ENCODE measurements at regions not wholly inside any gene's neighbourhood (a gene's known extent, or its start where the extent isn't known, plus 50 kb on each side); places are given as distances from the start of the nearest gene placed in this dataset.
"Not testable (repeated sequence)": the region's sequence is repeated elsewhere in the genome, so short reads cannot be mapped to it uniquely, and the experiment has no call there.

- ChIA-PET POLR2A (no interaction called here), CTCF (no interaction called here)
- no peak for DNase-seq
- Mint-ChIP-seq H3K36me3 (ENCODE audit: low read depth) (no peaks in the 10 kb centered on the region), H3K4me3 (no peak overlapping the region), H3K27ac (no peak overlapping the region), H3K27me3 (peaks cover 45% of the 10 kb centered on the region), H3K4me1 (peaks cover 7% of the 10 kb centered on the region), H3K9me3 (no peaks in the 10 kb centered on the region)
Measured at GRCh38 chr9:129551393-129551973, 69.4 kb downstream of the C9orf50 start.

GRCh38 chr9:129550977-129551376 is 69.9 kb downstream of the C9orf50 start:
- H3K36me3 Mint-ChIP-seq (ENCODE audit: low read depth); H3K4me3 Mint-ChIP-seq; H3K9me3 Mint-ChIP-seq; H3K27ac Mint-ChIP-seq; POLR2A ChIA-PET; CTCF ChIA-PET; H3K4me1 Mint-ChIP-seq; DNase-seq: not testable (repeated sequence)
- peaks cover 44% of the 10 kb centered on the region for H3K27me3 Mint-ChIP-seq

- H3K4me1 Mint-ChIP-seq = peaks cover 7% of the 10 kb centered on the region
- no peak for DNase-seq
- H3K27ac Mint-ChIP-seq = no peak overlapping the region
- no peaks in the 10 kb centered on the region for H3K9me3 Mint-ChIP-seq
- H3K4me3 Mint-ChIP-seq = peak overlapping the region; percentile 30
- H3K27me3 Mint-ChIP-seq = peaks cover 47% of the 10 kb centered on the region
- H3K36me3 Mint-ChIP-seq (ENCODE audit: low read depth) = no peaks in the 10 kb centered on the region
- ChIA-PET POLR2A (no interaction called here), CTCF (no interaction called here)
Measured at GRCh38 chr9:129550199-129550839, 70.6 kb downstream of the C9orf50 start.

- H3K36me3 Mint-ChIP-seq (ENCODE audit: low read depth) = no peaks in the 10 kb centered on the region
Measured at GRCh38 chr9:129549684-129550083, 71.2 kb downstream of the C9orf50 start.

GRCh38 chr9:129549139-129549538 is 71.8 kb downstream of the C9orf50 start:
- ChIA-PET POLR2A (no interaction called here), CTCF (interaction anchor here (0.6 kb wide), 1 partner anchor 22 kb away, joined by 3 read pairs; no protein-coding TSS in a partner anchor)
- Mint-ChIP-seq H3K27ac (no peak overlapping the region), H3K9me3 (no peaks in the 10 kb centered on the region), H3K36me3 (ENCODE audit: low read depth) (no peaks in the 10 kb centered on the region), H3K27me3 (peaks cover 52% of the 10 kb centered on the region), H3K4me3 (peak overlapping the region; percentile 10), H3K4me1 (peaks cover 7% of the 10 kb centered on the region)
- DNase-seq = no peak

More at GRCh38 chr9:129549684-129550083, 71.2 kb downstream of the C9orf50 start:
- DNase-seq = no peak
- no peaks in the 10 kb centered on the region for H3K9me3 Mint-ChIP-seq
- POLR2A ChIA-PET = no interaction called here
- no peak overlapping the region for H3K27ac Mint-ChIP-seq
- peaks cover 7% of the 10 kb centered on the region for H3K4me1 Mint-ChIP-seq
- peaks cover 52% of the 10 kb centered on the region for H3K27me3 Mint-ChIP-seq
- CTCF ChIA-PET = no interaction called here
- peak overlapping the region; percentile 10 for H3K4me3 Mint-ChIP-seq

- POLR2A ChIA-PET = no interaction called here
- Mint-ChIP-seq H3K4me1 (peaks cover 7% of the 10 kb centered on the region), H3K27me3 (peaks cover 51% of the 10 kb centered on the region), H3K36me3 (ENCODE audit: low read depth) (no peaks in the 10 kb centered on the region), H3K4me3 (no peak overlapping the region), H3K27ac (no peak overlapping the region), H3K9me3 (no peaks in the 10 kb centered on the region)
- CTCF ChIA-PET = interaction anchor here (0.6 to 1.3 kb wide), 3 partner anchors 22 to 417 kb away, joined by 3 to 4 read pairs (median 4); no protein-coding TSS in a partner anchor
- no peak for DNase-seq
Measured at GRCh38 chr9:129548571-129549135, 72.2 kb downstream of the C9orf50 start.

- H3K9me3 Mint-ChIP-seq = no peaks in the 10 kb centered on the region
- peaks cover 50% of the 10 kb centered on the region for H3K27me3 Mint-ChIP-seq
- CTCF ChIA-PET = interaction anchor here (1.2 to 1.3 kb wide), 2 partner anchors 405 to 416 kb away, joined by 4 read pairs; no protein-coding TSS in a partner anchor
- POLR2A ChIA-PET = no interaction called here
- H3K27ac Mint-ChIP-seq = no peak overlapping the region
- H3K36me3 Mint-ChIP-seq (ENCODE audit: low read depth) = no peaks in the 10 kb centered on the region
- DNase-seq = no peak
- H3K4me1 Mint-ChIP-seq = peaks cover 7% of the 10 kb centered on the region
- H3K4me3 Mint-ChIP-seq = no peak overlapping the region
Measured at GRCh38 chr9:129547869-129548570, 72.9 kb downstream of the C9orf50 start.

- Mint-ChIP-seq H3K9me3 (no peaks in the 10 kb centered on the region), H3K4me3 (no peak overlapping the region), H3K4me1 (peaks cover 7% of the 10 kb centered on the region), H3K36me3 (ENCODE audit: low read depth) (no peaks in the 10 kb centered on the region), H3K27me3 (peaks cover 48% of the 10 kb centered on the region), H3K27ac (no peak overlapping the region)
- ChIA-PET POLR2A (no interaction called here), CTCF (interaction anchor here (1.2 to 1.3 kb wide), 2 partner anchors 404 to 415 kb away, joined by 4 read pairs; no protein-coding TSS in a partner anchor)
- no peak for DNase-seq
Measured at GRCh38 chr9:129547063-129547462, 73.8 kb downstream of the C9orf50 start.

GRCh38 chr9:129545876-129546275 is 75.0 kb downstream of the C9orf50 start:
- H3K36me3 Mint-ChIP-seq (ENCODE audit: low read depth); H3K4me3 Mint-ChIP-seq; POLR2A ChIA-PET; H3K27ac Mint-ChIP-seq; H3K4me1 Mint-ChIP-seq; DNase-seq; H3K9me3 Mint-ChIP-seq: not testable (repeated sequence)
- H3K27me3 Mint-ChIP-seq = peaks cover 39% of the 10 kb centered on the region
- CTCF ChIA-PET = interaction anchor here (0.7 kb wide), 1 partner anchor 85 kb away, joined by 3 read pairs; no protein-coding TSS in a partner anchor

GRCh38 chr9:129544761-129545160 is 76.1 kb downstream of the C9orf50 start:
- Mint-ChIP-seq H3K4me1 (peaks cover 4% of the 10 kb centered on the region), H3K4me3 (no peak overlapping the region), H3K27me3 (peaks cover 35% of the 10 kb centered on the region), H3K36me3 (ENCODE audit: low read depth) (no peaks in the 10 kb centered on the region), H3K9me3 (no peaks in the 10 kb centered on the region), H3K27ac (no peak overlapping the region)
- DNase-seq = no peak
- ChIA-PET CTCF (interaction anchor here (1.3 kb wide), 1 partner anchor 413 kb away, joined by 3 read pairs; no protein-coding TSS in a partner anchor), POLR2A (no interaction called here)

GRCh38 chr9:129542741-129543140 is 78.2 kb downstream of the C9orf50 start:
- CTCF ChIA-PET = no interaction called here
- Mint-ChIP-seq H3K36me3 (ENCODE audit: low read depth) (peaks cover 5% of the 10 kb centered on the region), H3K4me1 (no peaks in the 10 kb centered on the region), H3K27ac (no peak overlapping the region), H3K27me3 (peaks cover 30% of the 10 kb centered on the region), H3K9me3 (peaks cover 8% of the 10 kb centered on the region), H3K4me3 (no peak overlapping the region)
- POLR2A ChIA-PET = no interaction called here
- DNase-seq = no peak

- Mint-ChIP-seq H3K9me3 (peaks cover 8% of the 10 kb centered on the region), H3K36me3 (ENCODE audit: low read depth) (peaks cover 5% of the 10 kb centered on the region), H3K27me3 (peaks cover 24% of the 10 kb centered on the region), H3K4me3 (no peak overlapping the region), H3K27ac (no peak overlapping the region), H3K4me1 (no peaks in the 10 kb centered on the region)
- DNase-seq = no peak
- ChIA-PET CTCF (no interaction called here), POLR2A (no interaction called here)
Measured at GRCh38 chr9:129541270-129541669, 79.6 kb downstream of the C9orf50 start.

- peaks cover 5% of the 10 kb centered on the region for H3K36me3 Mint-ChIP-seq (ENCODE audit: low read depth)
- CTCF ChIA-PET = no interaction called here
- no peak for DNase-seq
- H3K4me1 Mint-ChIP-seq = no peaks in the 10 kb centered on the region
- H3K4me3 Mint-ChIP-seq = no peak overlapping the region
- POLR2A ChIA-PET = no interaction called here
- H3K9me3 Mint-ChIP-seq = peaks cover 8% of the 10 kb centered on the region
- H3K27me3 Mint-ChIP-seq = peaks cover 15% of the 10 kb centered on the region
- no peak overlapping the region for H3K27ac Mint-ChIP-seq
Measured at GRCh38 chr9:129539446-129539845, 81.5 kb downstream of the C9orf50 start.

Data from activated CD4-positive, alpha-beta memory T cell treated with anti-CD3 and anti-CD28 coated beads, Interleukin-2, amount 10 ng/mL, durations not matched to agents 7 days and 5 days (primary cell).